HepG2 (cell line): ENCODE measurements at regions not wholly inside any gene's neighbourhood (a gene's known extent, or its start where the extent isn't known, plus 50 kb on each side); places are given as distances from the start of the nearest gene placed in this dataset.

Source experiments
- ATAC-seq: fragments of 200-7000 bp; cut with Tn5 transposase; 3 replicates; pipeline ENCODE4 v1.9.1; 2020; ENCODE audit warnings: mild to moderate bottlenecking, moderate library complexity
- BruUV-seq: library from RNA; stranded (reverse); fragments of 400-500 nt; replicated peaks from 2 replicates; lab custom pipeline; 2021; lab: Mats Ljungman, UMichigan
- CTCF ChIA-PET: fragments of 300-600 bp; formaldehyde crosslinking; extraction: SDS; loops from one replicate; lab custom pipeline; 2021; ENCODE audit warnings: low total read pairs, inconsistent platforms, low intra/inter-chr PET ratio; lab: Yijun Ruan, JAX
- POLR2A ChIA-PET: fragments of 350-600 bp; sonication (Branson Sonifier 250); formaldehyde crosslinking; loops from one replicate; lab custom pipeline; 2020; ENCODE audit warnings: antibody characterized with exemption, inconsistent platforms; lab: Yijun Ruan, JAX
- DNase-seq: peaks from one replicate; pipeline ENCODE4 v3.0.0-alpha.2; 2015; ENCODE audit warnings: low spot score
- FAIRE-seq: peaks from 3 replicates; lab custom pipeline; 2011; peaks lifted over from hg19 to GRCh38; lab: Jason Lieb, UNC
- H2AFZ ChIP-seq: one replicate; pipeline ENCODE4 v1.6.1; 2011; ENCODE audit warnings: low read length, inconsistent platforms
- H3K27ac ChIP-seq: fragments of 300-600 bp; 3 replicates; pipeline ENCODE4 v1.8.0; 2011; ENCODE audit warnings: mixed run types, mild to moderate bottlenecking, mixed read lengths, low read length, inconsistent platforms; ENCODE audit not compliant: insufficient read depth; ENCODE audit errors: extremely low read length
- H3K27me3 ChIP-seq, 2 experiments: fragments of 200-600 bp in 1 of 2; 2 replicates in 1 of 2; 3 replicates in 1 of 2; pipeline versions ENCODE4 v1.6.0 to v1.8.0; 2011; ENCODE audit warnings: low read length in 2 of 2, mild to moderate bottlenecking in 2 of 2, moderate library complexity in 2 of 2, inconsistent platforms in 1 of 2; ENCODE audit not compliant: insufficient read depth in 2 of 2, control insufficient read depth in 1 of 2
- H3K36me3 ChIP-seq, 2 experiments: fragments of 200-600 bp in 1 of 2; replicated peaks in 1 of 2; 2 replicates in 1 of 2; 3 replicates in 1 of 2; pipeline versions ENCODE4 v1.5.1 to v1.8.0; 2011; ENCODE audit warnings: low read length in 2 of 2, inconsistent platforms in 1 of 2; ENCODE audit not compliant: insufficient read depth in 2 of 2, control insufficient read depth in 1 of 2
- H3K4me1 ChIP-seq: 2 replicates; pipeline ENCODE4 v1.5.1; 2012; ENCODE audit warnings: low read length, inconsistent platforms; ENCODE audit not compliant: insufficient read depth
- H3K4me2 ChIP-seq: 2 replicates; pipeline ENCODE4 v1.6.0; 2011; ENCODE audit warnings: low read depth, low read length, inconsistent platforms
- H3K4me3 ChIP-seq, 3 experiments: fragments of 200-600 bp in 1 of 3; sonication (generic), shearing (Covaris generic) in 1 of 3; replicated peaks in 1 of 3; 2 replicates each; pipeline ENCODE4 v1.5.1; 2011 to 2016; ENCODE audit warnings: low read length in 3 of 3, inconsistent platforms in 2 of 3, low read depth in 2 of 3, mild to moderate bottlenecking in 2 of 3, control low read depth in 1 of 3, mixed read lengths in 1 of 3; ENCODE audit not compliant: insufficient read depth in 1 of 3
- H3K79me2 ChIP-seq: one replicate; pipeline ENCODE4 v1.6.1; 2011; ENCODE audit warnings: low read length, inconsistent platforms; ENCODE audit not compliant: insufficient read depth
- H3K9ac ChIP-seq: 2 replicates; pipeline ENCODE4 v1.6.0; 2011; ENCODE audit warnings: mild to moderate bottlenecking, low read depth, low read length, inconsistent platforms; ENCODE audit not compliant: insufficient read depth
- H3K9me3 ChIP-seq: 2 replicates; pipeline ENCODE4 v1.5.1; 2012; ENCODE audit warnings: mild to moderate bottlenecking, low read length
- H4K20me1 ChIP-seq: 2 replicates; pipeline ENCODE4 v1.6.0; 2011; ENCODE audit warnings: inconsistent platforms, mild to moderate bottlenecking, low read length, moderate library complexity; ENCODE audit not compliant: insufficient read depth
- ARHGAP35 ChIP-seq: sonication (generic); formaldehyde crosslinking; IDR thresholded peaks from 2 replicates; pipeline ENCODE4 v1.9.0; 2022; ENCODE audit warnings: mild to moderate bottlenecking, inconsistent platforms, moderate library complexity, missing genetic modification reagents, borderline replicate concordance
- FOXP1 ChIP-seq, 2 experiments: fragments of 450-650 bp in 1 of 2; IDR thresholded peaks; 2 replicates each; pipeline ENCODE4 v1.6.1; 2017 to 2018; ENCODE audit warnings: antibody characterized with exemption in 1 of 2
- GTF3A ChIP-seq: sonication (generic); formaldehyde crosslinking; conservative IDR thresholded peaks from 2 replicates; pipeline ENCODE4 v1.4.0; 2020; ENCODE audit warnings: mild to moderate bottlenecking, missing genetic modification reagents
- HMG20B ChIP-seq: conservative IDR thresholded peaks from 2 replicates; pipeline ENCODE4 v1.6.1; 2016; ENCODE audit warnings: missing genetic modification reagents, missing compliant biosample characterization
- TARDBP ChIP-seq: sonication (generic); formaldehyde crosslinking; IDR thresholded peaks from 2 replicates; pipeline ENCODE4 v1.8.0; 2022; ENCODE audit warnings: mild to moderate bottlenecking, missing genetic modification reagents
- TCF7 ChIP-seq: sonication (generic); IDR thresholded peaks from 2 replicates; pipeline ENCODE4 v1.6.1; 2016; ENCODE audit warnings: antibody characterized with exemption, low read depth
- ZBTB1 ChIP-seq: sonication (generic); formaldehyde crosslinking; IDR thresholded peaks from 2 replicates; pipeline ENCODE4 v1.4.0; 2020; ENCODE audit warnings: missing genetic modification reagents, borderline replicate concordance
- ZIK1 ChIP-seq: sonication (generic); formaldehyde crosslinking; IDR thresholded peaks from 2 replicates; pipeline ENCODE4 v1.5.0; 2020; ENCODE audit warnings: mild to moderate bottlenecking, low read depth, missing genetic modification reagents, borderline replicate concordance
- ZNF33A ChIP-seq: sonication (generic); formaldehyde crosslinking; IDR thresholded peaks from 2 replicates; pipeline ENCODE4 v1.5.1; 2020; ENCODE audit warnings: missing genetic modification reagents, mild to moderate bottlenecking, moderate library complexity, borderline replicate concordance
- WGBS: methylation state at CpG from one replicate; pipeline ENCODE4 v1.1.6; 2017; ENCODE audit warnings: low lambda C conversion rate; 5-methylcytosine and 5-hydroxymethylcytosine counted together
- in situ Hi-C: cut with HindIII; loops from 2 replicates; pipeline ENCODE4 v1.10.0; 2017; ENCODE audit warnings: low pct_unique_long_range_greater_than_20kb; ENCODE audit not compliant: extremely low pct_ligation_motif_present
- intact Hi-C: fragments of 100-400 bp; cut with micrococcal nuclease; formaldehyde crosslinking; loops from one replicate; pipeline ENCODE4 v1.10.0; 2022; ENCODE audit not compliant: unreplicated experiment
- TF ChIP-seq, protein P1 (sequence below): sonication (generic); formaldehyde crosslinking; IDR thresholded peaks from 2 replicates; pipeline ENCODE4 v1.5.0; 2020; ENCODE audit warnings: mild to moderate bottlenecking, missing genetic modification reagents
- TF ChIP-seq, protein P2 (sequence below): sonication (generic); formaldehyde crosslinking; IDR thresholded peaks from 2 replicates; pipeline ENCODE4 v1.5.1; 2020; ENCODE audit warnings: mild to moderate bottlenecking, missing genetic modification reagents, borderline replicate concordance
- TF ChIP-seq, protein P3 (sequence below): sonication (generic); formaldehyde crosslinking; IDR thresholded peaks from 2 replicates; pipeline ENCODE4 v1.4.0; 2020; ENCODE audit warnings: missing genetic modification reagents, borderline replicate concordance

DNA sequence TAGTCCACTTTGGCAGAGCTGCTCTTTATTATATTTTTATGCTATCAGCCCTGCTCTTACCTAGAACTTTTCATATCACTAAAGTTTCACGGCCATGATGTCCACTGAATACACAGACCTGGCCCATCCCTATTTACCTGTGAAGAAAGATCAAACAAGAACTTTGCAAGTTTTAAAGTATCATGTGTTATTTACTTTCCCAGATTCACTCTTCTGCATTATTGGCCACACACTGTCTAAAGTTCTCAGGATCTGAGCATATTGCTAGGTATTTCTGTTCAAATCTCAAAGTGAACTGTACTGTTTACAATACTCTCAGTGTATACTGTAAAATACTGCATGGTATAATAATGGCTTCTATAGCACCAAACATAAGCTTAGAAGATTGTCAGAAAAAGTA, 405.2 kb downstream of the KLF12 start:
- no peak overlapping the region for H2AFZ ChIP-seq
- no peaks in the 10 kb centered on the region for H3K36me3 ChIP-seq
- FAIRE-seq (no peak), ATAC-seq (peak; percentile 67), DNase-seq (peak; percentile 24)
- H3K27me3 ChIP-seq, result no peaks in the 10 kb centered on the region
- H3K4me1 ChIP-seq, result peaks cover 16% of the 10 kb centered on the region
- no peak overlapping the region for H3K4me2 ChIP-seq
- no peak overlapping the region for H3K9ac ChIP-seq
- CTCF ChIA-PET, result no interaction called here
- no peak overlapping the region for H3K27ac ChIP-seq
- WGBS, result 0% methylated on average over 1 of the region's 1 CpG
- in situ Hi-C loops (no loop called here), intact Hi-C loops (no loop called here)
- H3K9me3 ChIP-seq, result no peaks in the 10 kb centered on the region
- no peaks in the 10 kb centered on the region for H4K20me1 ChIP-seq
- POLR2A ChIA-PET, result no interaction called here
- H3K4me3 ChIP-seq, result no peak overlapping the region
- no peaks in the 10 kb centered on the region for H3K79me2 ChIP-seq
- BruUV-seq, result no TSS peak
- TF ChIP-seq, protein P1, sequence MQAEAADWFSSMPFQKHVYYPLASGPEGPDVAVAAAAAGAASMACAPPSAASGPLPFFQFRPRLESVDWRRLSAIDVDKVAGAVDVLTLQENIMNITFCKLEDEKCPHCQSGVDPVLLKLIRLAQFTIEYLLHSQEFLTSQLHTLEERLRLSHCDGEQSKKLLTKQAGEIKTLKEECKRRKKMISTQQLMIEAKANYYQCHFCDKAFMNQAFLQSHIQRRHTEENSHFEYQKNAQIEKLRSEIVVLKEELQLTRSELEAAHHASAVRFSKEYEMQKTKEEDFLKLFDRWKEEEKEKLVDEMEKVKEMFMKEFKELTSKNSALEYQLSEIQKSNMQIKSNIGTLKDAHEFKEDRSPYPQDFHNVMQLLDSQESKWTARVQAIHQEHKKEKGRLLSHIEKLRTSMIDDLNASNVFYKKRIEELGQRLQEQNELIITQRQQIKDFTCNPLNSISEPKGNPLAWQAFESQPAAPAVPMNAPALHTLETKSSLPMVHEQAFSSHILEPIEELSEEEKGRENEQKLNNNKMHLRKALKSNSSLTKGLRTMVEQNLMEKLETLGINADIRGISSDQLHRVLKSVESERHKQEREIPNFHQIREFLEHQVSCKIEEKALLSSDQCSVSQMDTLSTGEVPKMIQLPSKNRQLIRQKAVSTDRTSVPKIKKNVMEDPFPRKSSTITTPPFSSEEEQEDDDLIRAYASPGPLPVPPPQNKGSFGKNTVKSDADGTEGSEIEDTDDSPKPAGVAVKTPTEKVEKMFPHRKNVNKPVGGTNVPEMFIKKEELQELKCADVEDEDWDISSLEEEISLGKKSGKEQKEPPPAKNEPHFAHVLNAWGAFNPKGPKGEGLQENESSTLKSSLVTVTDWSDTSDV (CRISPR knock-in tag), result no peak
- TF ChIP-seq TCF7 (peak; percentile 32; the same call in 1 of the 2 replicates), ZBTB1 (CRISPR knock-in tag) (no peak), ARHGAP35 (CRISPR knock-in tag) (no peak), TARDBP (no peak), FOXP1 (IDR thresholded peaks at IDR 0.05) (no peak), FOXP1 (CRISPR knock-in tag; IDR thresholded peaks at IDR 0.05) (0 out of 2 replicates have a peak, but pooled peaks have one; percentile 14), GTF3A (no peak), ZNF33A (no peak), ZIK1 (CRISPR knock-in tag) (no peak), HMG20B (no peak)
- TF ChIP-seq, protein P2, sequence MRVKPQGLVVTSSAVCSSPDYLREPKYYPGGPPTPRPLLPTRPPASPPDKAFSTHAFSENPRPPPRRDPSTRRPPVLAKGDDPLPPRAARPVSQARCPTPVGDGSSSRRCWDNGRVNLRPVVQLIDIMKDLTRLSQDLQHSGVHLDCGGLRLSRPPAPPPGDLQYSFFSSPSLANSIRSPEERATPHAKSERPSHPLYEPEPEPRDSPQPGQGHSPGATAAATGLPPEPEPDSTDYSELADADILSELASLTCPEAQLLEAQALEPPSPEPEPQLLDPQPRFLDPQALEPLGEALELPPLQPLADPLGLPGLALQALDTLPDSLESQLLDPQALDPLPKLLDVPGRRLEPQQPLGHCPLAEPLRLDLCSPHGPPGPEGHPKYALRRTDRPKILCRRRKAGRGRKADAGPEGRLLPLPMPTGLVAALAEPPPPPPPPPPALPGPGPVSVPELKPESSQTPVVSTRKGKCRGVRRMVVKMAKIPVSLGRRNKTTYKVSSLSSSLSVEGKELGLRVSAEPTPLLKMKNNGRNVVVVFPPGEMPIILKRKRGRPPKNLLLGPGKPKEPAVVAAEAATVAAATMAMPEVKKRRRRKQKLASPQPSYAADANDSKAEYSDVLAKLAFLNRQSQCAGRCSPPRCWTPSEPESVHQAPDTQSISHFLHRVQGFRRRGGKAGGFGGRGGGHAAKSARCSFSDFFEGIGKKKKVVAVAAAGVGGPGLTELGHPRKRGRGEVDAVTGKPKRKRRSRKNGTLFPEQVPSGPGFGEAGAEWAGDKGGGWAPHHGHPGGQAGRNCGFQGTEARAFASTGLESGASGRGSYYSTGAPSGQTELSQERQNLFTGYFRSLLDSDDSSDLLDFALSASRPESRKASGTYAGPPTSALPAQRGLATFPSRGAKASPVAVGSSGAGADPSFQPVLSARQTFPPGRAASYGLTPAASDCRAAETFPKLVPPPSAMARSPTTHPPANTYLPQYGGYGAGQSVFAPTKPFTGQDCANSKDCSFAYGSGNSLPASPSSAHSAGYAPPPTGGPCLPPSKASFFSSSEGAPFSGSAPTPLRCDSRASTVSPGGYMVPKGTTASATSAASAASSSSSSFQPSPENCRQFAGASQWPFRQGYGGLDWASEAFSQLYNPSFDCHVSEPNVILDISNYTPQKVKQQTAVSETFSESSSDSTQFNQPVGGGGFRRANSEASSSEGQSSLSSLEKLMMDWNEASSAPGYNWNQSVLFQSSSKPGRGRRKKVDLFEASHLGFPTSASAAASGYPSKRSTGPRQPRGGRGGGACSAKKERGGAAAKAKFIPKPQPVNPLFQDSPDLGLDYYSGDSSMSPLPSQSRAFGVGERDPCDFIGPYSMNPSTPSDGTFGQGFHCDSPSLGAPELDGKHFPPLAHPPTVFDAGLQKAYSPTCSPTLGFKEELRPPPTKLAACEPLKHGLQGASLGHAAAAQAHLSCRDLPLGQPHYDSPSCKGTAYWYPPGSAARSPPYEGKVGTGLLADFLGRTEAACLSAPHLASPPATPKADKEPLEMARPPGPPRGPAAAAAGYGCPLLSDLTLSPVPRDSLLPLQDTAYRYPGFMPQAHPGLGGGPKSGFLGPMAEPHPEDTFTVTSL (CRISPR knock-in tag), result 0 out of 2 replicates have a peak, but pooled peaks have one; percentile 30
- TF ChIP-seq, protein P3, sequence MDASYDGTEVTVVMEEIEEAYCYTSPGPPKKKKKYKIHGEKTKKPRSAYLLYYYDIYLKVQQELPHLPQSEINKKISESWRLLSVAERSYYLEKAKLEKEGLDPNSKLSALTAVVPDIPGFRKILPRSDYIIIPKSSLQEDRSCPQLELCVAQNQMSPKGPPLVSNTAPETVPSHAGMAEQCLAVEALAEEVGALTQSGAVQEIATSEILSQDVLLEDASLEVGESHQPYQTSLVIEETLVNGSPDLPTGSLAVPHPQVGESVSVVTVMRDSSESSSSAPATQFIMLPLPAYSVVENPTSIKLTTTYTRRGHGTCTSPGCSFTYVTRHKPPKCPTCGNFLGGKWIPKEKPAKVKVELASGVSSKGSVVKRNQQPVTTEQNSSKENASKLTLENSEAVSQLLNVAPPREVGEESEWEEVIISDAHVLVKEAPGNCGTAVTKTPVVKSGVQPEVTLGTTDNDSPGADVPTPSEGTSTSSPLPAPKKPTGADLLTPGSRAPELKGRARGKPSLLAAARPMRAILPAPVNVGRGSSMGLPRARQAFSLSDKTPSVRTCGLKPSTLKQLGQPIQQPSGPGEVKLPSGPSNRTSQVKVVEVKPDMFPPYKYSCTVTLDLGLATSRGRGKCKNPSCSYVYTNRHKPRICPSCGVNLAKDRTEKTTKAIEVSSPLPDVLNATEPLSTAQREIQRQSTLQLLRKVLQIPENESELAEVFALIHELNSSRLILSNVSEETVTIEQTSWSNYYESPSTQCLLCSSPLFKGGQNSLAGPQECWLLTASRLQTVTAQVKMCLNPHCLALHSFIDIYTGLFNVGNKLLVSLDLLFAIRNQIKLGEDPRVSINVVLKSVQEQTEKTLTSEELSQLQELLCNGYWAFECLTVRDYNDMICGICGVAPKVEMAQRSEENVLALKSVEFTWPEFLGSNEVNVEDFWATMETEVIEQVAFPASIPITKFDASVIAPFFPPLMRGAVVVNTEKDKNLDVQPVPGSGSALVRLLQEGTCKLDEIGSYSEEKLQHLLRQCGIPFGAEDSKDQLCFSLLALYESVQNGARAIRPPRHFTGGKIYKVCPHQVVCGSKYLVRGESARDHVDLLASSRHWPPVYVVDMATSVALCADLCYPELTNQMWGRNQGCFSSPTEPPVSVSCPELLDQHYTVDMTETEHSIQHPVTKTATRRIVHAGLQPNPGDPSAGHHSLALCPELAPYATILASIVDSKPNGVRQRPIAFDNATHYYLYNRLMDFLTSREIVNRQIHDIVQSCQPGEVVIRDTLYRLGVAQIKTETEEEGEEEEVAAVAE (CRISPR knock-in tag), result no peak
